GM10266 (cell line): ENCODE measurements at regions not wholly inside any gene's neighbourhood (a gene's known extent, or its start where the extent isn't known, plus 50 kb on each side); places are given as distances from the start of the nearest gene placed in this dataset.

ENCODE experiments used
- DNase-seq: peaks from one replicate; pipeline ENCODE4 v3.0.0; 2012; ENCODE audit errors: extremely low spot score
- TF ChIP-seq, protein P1 (sequence below): IDR thresholded peaks from 2 replicates; pipeline ENCODE4 v1.5.1; 2012; ENCODE audit warnings: mild to moderate bottlenecking, low read depth; ENCODE audit not compliant: control insufficient read depth, insufficient read depth; ENCODE audit errors: missing control alignments

DNA sequence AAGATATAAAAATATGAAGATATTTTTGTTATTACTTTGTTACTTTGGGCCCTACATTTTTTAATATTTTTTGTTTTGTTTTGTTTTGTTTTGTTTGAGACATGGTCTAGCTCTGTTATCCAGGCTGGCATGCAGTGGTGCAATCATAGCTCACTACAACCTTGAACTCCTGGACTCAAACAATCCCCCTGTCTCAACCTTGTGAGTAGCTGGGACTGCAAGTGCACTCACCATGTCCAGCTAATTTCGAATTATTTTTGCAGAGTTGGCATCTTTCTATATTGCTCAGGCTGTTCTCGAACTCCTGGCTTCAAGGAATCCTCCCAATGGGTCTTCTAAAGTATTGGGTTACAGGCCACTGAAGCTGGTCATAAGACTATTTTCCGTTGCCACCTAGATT lies 603.6 kb upstream of the PIK3C3 start:
- no peak for DNase-seq

GRCh38 chr18:41347057-41347456 lies 608.0 kb upstream of the PIK3C3 start:
- TF ChIP-seq, protein P1, sequence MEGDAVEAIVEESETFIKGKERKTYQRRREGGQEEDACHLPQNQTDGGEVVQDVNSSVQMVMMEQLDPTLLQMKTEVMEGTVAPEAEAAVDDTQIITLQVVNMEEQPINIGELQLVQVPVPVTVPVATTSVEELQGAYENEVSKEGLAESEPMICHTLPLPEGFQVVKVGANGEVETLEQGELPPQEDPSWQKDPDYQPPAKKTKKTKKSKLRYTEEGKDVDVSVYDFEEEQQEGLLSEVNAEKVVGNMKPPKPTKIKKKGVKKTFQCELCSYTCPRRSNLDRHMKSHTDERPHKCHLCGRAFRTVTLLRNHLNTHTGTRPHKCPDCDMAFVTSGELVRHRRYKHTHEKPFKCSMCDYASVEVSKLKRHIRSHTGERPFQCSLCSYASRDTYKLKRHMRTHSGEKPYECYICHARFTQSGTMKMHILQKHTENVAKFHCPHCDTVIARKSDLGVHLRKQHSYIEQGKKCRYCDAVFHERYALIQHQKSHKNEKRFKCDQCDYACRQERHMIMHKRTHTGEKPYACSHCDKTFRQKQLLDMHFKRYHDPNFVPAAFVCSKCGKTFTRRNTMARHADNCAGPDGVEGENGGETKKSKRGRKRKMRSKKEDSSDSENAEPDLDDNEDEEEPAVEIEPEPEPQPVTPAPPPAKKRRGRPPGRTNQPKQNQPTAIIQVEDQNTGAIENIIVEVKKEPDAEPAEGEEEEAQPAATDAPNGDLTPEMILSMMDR, result no peak
- DNase-seq, result no peak

More for the DNA sequence above, 603.6 kb upstream of the PIK3C3 start:
- TF ChIP-seq, protein P1, result no peak

GRCh38 chr18:41343808-41344207 lies 611.2 kb upstream of the PIK3C3 start:
- TF ChIP-seq, protein P1, result no peak
- DNase-seq, result no peak

- TF ChIP-seq, protein P1, result no peak
- no peak for DNase-seq
Measured at GRCh38 chr18:41338341-41338740, 616.7 kb upstream of the PIK3C3 start.

DNA sequence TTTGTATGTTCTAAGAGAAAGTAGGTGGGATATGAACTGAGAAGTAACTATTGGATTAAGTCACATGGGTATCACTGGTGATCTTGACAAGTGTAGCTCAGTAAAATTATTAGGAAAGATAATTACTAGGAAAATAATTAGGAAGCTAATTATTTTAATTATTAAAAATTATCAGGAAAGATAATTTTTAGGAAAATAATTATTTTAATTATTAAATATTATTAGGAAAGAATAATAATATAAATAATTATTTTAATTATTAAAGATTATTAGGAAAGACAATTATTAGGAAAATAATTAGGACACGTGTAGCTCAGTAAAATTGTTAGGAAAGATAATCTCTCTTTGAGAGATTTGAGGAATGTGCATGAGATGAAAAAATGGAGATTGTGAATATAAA lies 623.4 kb upstream of the PIK3C3 start:
- DNase-seq, result no peak
- TF ChIP-seq, protein P1, result no peak

DNA sequence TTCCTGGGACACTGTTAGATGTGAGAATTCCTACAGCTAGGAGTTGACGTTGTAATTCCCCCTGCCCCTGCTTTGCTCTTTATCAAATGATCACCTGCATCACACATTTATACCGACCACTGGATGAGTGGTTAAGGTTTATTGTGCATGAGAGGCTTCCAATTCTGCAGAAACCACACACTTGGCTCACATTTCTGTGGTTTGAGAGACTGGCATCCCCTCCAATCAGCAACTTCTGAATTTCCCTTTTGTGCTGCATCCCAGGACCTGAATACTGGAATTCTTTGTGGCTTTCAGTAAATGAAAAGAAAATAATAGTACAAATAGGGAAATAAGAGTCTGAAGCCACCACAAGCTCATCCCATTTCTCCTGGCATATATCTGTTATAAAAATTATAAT lies 628.7 kb upstream of the PIK3C3 start:
- no peak for DNase-seq
- TF ChIP-seq, protein P1, result no peak

DNA sequence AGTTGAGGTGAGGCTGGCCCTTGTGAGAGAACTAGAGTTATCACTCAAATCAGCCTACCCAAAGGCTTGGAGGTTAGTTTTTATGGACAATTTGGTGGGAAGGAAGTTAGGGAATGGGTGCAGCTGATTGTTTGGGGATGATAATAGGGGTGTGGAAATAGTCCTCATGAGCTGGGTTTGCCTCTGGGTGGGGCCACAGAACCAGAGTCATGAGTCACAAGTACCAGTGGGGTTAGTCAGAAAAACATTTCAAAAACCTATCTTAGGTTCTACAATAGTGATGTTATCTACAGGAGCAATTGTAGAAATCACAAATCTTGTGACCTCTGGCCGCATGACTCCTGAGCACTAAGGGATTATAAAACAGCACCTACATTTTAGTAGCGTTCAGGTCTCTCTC lies 630.1 kb upstream of the PIK3C3 start:
- no peak for DNase-seq
- TF ChIP-seq, protein P1, result no peak
